Activated CD8-positive, alpha-beta T cell treated with anti-CD3 and anti-CD28 coated beads for 36 hours (primary cell): ENCODE measurements at regions not wholly inside any gene's neighbourhood (a gene's known extent, or its start where the extent isn't known, plus 50 kb on each side); places are given as distances from the start of the nearest gene placed in this dataset.

Source experiments
- ATAC-seq: fragments of 200-7000 bp; cut with Tn5 transposase; one replicate; pipeline ENCODE4 v1.10.0; 2021; ENCODE audit warnings: mild to moderate bottlenecking, moderate library complexity
- CTCF ChIA-PET: fragments of 350-600 bp; sonication (Branson Sonifier 250); formaldehyde crosslinking; loops from one replicate; lab custom pipeline; 2021; ENCODE audit warnings: antibody characterized with exemption; lab: Charles Lee
- POLR2A ChIA-PET: fragments of 350-600 bp; sonication (Branson Sonifier 250); formaldehyde crosslinking; loops from one replicate; lab custom pipeline; 2021; ENCODE audit warnings: antibody characterized with exemption; lab: Charles Lee
- DNase-seq: peaks from one replicate; pipeline ENCODE4 v3.0.0-alpha.2; 2020
- H3K27ac Mint-ChIP-seq: one replicate; pipeline ENCODE4 v1.8.0; 2021; ENCODE audit warnings: mild to moderate bottlenecking, mixed read lengths
- H3K27me3 Mint-ChIP-seq: one replicate; pipeline ENCODE4 v1.8.0; 2021; ENCODE audit warnings: mixed read lengths
- H3K36me3 Mint-ChIP-seq: one replicate; pipeline ENCODE4 v1.8.0; 2021; ENCODE audit warnings: low read depth, mixed read lengths
- H3K4me1 Mint-ChIP-seq: one replicate; pipeline ENCODE4 v1.8.0; 2021; ENCODE audit warnings: low read depth, mixed read lengths
- H3K4me3 Mint-ChIP-seq: one replicate; pipeline ENCODE4 v1.8.0; 2021; ENCODE audit warnings: mild to moderate bottlenecking, moderate library complexity, mixed read lengths
- H3K9me3 Mint-ChIP-seq: one replicate; pipeline ENCODE4 v1.8.0; 2021; ENCODE audit warnings: mixed read lengths
- intact Hi-C: fragments of 100-400 bp; cut with micrococcal nuclease; formaldehyde crosslinking; loops from one replicate; pipeline ENCODE4 v1.10.0; 2022
- TF ChIP-seq, protein P1 (sequence below): fragments of 200-600 bp; IDR thresholded peaks from one replicate; pipeline ENCODE4 v1.8.0; 2022; ENCODE audit warnings: antibody characterized with exemption, mild to moderate bottlenecking

GRCh38 chr7:113784956-113785355, 133.9 kb downstream of the PPP1R3A start:
- Mint-ChIP-seq H3K36me3 (no peaks in the 10 kb centered on the region), H3K9me3 (no peaks in the 10 kb centered on the region), H3K4me3 (no peak overlapping the region), H3K27me3 (no peaks in the 10 kb centered on the region), H3K27ac (no peak overlapping the region), H3K4me1 (no peaks in the 10 kb centered on the region)
- TF ChIP-seq, protein P1, sequence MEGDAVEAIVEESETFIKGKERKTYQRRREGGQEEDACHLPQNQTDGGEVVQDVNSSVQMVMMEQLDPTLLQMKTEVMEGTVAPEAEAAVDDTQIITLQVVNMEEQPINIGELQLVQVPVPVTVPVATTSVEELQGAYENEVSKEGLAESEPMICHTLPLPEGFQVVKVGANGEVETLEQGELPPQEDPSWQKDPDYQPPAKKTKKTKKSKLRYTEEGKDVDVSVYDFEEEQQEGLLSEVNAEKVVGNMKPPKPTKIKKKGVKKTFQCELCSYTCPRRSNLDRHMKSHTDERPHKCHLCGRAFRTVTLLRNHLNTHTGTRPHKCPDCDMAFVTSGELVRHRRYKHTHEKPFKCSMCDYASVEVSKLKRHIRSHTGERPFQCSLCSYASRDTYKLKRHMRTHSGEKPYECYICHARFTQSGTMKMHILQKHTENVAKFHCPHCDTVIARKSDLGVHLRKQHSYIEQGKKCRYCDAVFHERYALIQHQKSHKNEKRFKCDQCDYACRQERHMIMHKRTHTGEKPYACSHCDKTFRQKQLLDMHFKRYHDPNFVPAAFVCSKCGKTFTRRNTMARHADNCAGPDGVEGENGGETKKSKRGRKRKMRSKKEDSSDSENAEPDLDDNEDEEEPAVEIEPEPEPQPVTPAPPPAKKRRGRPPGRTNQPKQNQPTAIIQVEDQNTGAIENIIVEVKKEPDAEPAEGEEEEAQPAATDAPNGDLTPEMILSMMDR: no peak
- intact Hi-C loops: no loop called here
- no peak for ATAC-seq
- no peak for DNase-seq
- ChIA-PET POLR2A (no interaction called here), CTCF (no interaction called here)

GRCh38 chr7:113784316-113784715, 134.5 kb downstream of the PPP1R3A start:
- Mint-ChIP-seq H3K27me3 (no peaks in the 10 kb centered on the region), H3K4me1 (no peaks in the 10 kb centered on the region), H3K27ac (no peak overlapping the region), H3K9me3 (no peaks in the 10 kb centered on the region), H3K36me3 (no peaks in the 10 kb centered on the region), H3K4me3 (no peak overlapping the region)
- intact Hi-C loops: no loop called here
- POLR2A ChIA-PET: no interaction called here
- ATAC-seq (no peak), DNase-seq (no peak)
- TF ChIP-seq, protein P1: no peak
- CTCF ChIA-PET: no interaction called here

GRCh38 chr7:113783403-113783802, 135.4 kb downstream of the PPP1R3A start:
- Mint-ChIP-seq H3K9me3 (no peaks in the 10 kb centered on the region), H3K36me3 (no peaks in the 10 kb centered on the region), H3K4me1 (no peaks in the 10 kb centered on the region), H3K27ac (no peak overlapping the region), H3K27me3 (no peaks in the 10 kb centered on the region), H3K4me3 (no peak overlapping the region)
- DNase-seq: no peak
- TF ChIP-seq, protein P1: no peak
- ChIA-PET POLR2A (no interaction called here), CTCF (no interaction called here)
- no peak for ATAC-seq
- intact Hi-C loops: no loop called here

GRCh38 chr7:113775804-113776203, 143.0 kb downstream of the PPP1R3A start:
- H3K4me1 Mint-ChIP-seq: no peaks in the 10 kb centered on the region
- intact Hi-C loops: no loop called here
- H3K9me3 Mint-ChIP-seq: no peaks in the 10 kb centered on the region
- H3K4me3 Mint-ChIP-seq: no peak overlapping the region
- H3K36me3 Mint-ChIP-seq: no peaks in the 10 kb centered on the region
- peaks cover 1% of the 10 kb centered on the region for H3K27me3 Mint-ChIP-seq
- POLR2A ChIA-PET: no interaction called here
- no peak overlapping the region for H3K27ac Mint-ChIP-seq
- CTCF ChIA-PET: no interaction called here
- DNase-seq (no peak), ATAC-seq (no peak)
- TF ChIP-seq, protein P1: no peak

- H3K27me3 Mint-ChIP-seq: peaks cover 1% of the 10 kb centered on the region
Measured at GRCh38 chr7:113775401-113775800, 143.4 kb downstream of the PPP1R3A start.

More at GRCh38 chr7:113775401-113775800, 143.4 kb downstream of the PPP1R3A start:
- ChIA-PET POLR2A (no interaction called here), CTCF (no interaction called here)
- H3K27ac Mint-ChIP-seq: no peak overlapping the region
- ATAC-seq (no peak), DNase-seq (no peak)
- TF ChIP-seq, protein P1: no peak
- no peaks in the 10 kb centered on the region for H3K4me1 Mint-ChIP-seq
- no peaks in the 10 kb centered on the region for H3K9me3 Mint-ChIP-seq
- intact Hi-C loops: no loop called here
- no peak overlapping the region for H3K4me3 Mint-ChIP-seq
- H3K36me3 Mint-ChIP-seq: no peaks in the 10 kb centered on the region
